GM18858 (cell line): ENCODE measurements at regions not wholly inside any gene's neighbourhood (a gene's known extent, or its start where the extent isn't known, plus 50 kb on each side); places are given as distances from the start of the nearest gene placed in this dataset.
"Not testable (repeated sequence)": the region's sequence is repeated elsewhere in the genome, so short reads cannot be mapped to it uniquely, and the experiment has no call there.

ENCODE experiments used
- ATAC-seq: cut with Tn5 transposase; IDR thresholded peaks from one replicate; pipeline ENCODE4 v1.9.1; 2021; ENCODE audit not compliant: unreplicated experiment

GRCh38 chr6:133046576-133046975 lies 194.6 kb upstream of the EYA4 start:
- no peak for ATAC-seq

- ATAC-seq = no peak
Measured at GRCh38 chr6:133047065-133047665, 194.0 kb upstream of the EYA4 start.

DNA sequence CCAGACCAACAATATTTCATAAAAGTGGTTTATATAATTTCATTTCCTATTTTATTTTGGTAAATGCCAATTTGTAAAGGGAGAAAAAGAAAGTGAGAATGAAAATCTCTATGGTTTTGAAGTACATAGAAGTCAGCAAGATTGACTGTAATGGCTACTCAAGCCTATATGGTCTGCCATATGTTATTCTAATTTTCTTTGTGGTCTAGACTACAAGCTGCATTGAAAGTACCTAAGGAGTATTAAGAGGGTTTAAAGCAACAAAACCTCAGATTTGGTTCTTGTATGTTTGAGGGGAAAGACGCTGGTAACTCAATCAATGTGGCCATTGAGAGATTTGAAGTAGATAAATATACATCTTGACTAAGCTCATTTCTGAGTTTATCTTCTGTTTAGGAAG lies 193.5 kb upstream of the EYA4 start:
- ATAC-seq = no peak

DNA sequence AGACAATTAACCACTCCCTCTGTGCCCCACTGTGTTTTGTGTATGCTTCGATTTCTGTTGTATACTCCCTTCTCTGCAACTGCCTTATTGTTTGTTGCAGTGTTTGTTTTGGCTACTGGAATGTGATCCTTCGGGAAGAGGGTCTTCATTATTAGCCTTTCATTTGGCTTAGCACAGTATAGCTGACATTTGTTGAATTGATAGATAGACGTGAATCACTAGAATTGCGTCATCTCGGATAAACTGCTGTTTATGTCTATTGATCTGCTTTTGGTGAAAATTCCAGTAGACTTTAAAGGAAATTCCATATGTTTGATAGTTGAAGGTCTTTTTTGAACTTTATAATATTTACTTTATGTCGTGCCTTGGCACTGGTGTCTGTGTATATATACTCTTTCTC lies 189.9 kb upstream of the EYA4 start:
- no peak for ATAC-seq

DNA sequence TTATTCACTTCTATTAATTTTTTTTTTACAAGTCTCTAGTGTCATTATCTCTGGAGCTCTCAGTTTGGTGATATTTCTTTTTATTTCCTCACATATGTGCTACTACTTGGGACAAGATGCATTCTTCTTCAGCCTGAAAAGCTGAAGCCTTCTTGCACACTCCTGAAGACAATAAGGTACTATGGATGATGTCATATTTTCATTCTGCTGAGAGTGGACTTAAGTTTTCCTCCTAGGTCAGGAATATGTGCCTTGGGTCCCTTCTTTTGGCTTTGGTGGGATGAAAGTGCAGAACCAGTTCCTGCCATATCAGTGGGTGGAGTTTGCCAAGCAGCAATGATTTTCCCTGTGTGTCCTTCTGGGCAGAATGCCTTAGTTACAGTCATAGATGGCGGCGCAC lies 188.7 kb upstream of the EYA4 start:
- no peak for ATAC-seq

- no peak for ATAC-seq
Measured at GRCh38 chr6:133055441-133055966, 185.7 kb upstream of the EYA4 start.

DNA sequence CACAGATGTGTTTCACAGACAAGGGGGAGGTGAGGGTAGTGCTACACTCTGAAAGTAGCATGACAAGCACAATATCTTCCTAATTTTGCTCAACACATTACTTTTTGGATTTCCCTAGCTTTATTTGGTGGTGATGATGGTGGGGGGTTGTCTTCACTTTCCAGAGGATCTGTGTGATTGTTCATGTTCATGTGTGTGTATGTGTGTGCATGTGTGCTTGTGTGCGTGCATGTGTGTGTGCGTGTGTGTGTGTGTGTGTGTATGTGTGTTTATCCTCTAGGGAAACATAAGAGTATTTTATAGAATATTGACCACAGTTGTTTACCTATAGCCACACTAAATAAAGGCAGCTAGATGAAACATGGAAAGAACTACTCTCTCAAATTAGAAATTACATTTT lies 183.8 kb upstream of the EYA4 start:
- no peak for ATAC-seq

- ATAC-seq = no peak
Measured at GRCh38 chr6:133062077-133062476, 179.1 kb upstream of the EYA4 start.

DNA sequence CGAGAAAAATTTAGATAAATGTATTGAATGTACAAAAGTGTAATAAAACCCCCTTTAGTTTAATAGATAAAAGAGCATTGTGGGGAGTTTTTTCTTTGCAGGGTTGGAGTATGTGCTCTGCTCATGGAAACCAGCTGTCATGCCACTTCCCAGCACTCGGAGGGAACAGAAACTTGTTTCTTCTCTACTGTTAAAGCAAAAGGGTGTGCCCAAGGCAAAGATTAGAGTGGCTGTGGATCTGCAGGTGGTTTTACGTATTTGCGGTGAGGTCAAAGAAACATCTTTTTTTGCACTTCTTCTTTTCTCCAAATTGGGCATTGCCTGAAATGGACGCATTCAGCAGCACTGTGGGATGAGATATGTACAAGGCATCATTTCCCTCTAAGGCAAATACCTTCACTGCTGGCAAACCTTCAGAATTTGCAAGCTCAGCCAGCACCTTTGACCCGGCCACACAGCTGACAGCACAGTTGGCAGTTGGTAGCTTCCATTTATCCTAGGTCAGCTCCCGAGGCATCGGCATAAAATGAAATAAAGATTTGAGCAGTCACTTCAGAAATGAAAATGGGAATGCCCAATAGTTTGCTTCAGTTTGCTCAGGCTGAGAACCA lies 178.4 kb upstream of the EYA4 start:
- no peak for ATAC-seq

GRCh38 chr6:133067960-133068359 lies 173.2 kb upstream of the EYA4 start:
- no peak for ATAC-seq

- no peak for ATAC-seq
Measured at GRCh38 chr6:133070410-133071043, 170.6 kb upstream of the EYA4 start.

DNA sequence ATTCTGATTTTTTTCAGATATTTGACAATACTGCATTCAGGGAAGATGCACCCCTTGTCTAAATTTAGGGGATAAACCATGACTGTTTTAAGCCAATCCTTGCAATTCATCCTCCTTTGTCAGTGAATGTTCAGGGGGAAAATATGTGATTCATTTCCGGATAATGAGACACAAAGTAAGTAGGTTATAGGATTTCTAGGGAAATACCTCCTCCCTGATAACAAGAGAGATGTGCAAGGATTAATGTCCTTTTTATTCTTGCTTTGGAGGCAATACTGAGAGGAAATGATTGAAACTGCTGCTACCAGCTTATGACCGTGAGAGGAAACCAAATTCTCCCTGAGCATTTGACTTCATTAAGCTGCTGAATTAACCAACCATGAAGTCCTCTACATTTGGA lies 161.3 kb upstream of the EYA4 start:
- ATAC-seq = no peak

GRCh38 chr6:133083248-133083967 lies 157.7 kb upstream of the EYA4 start:
- no peak for ATAC-seq

DNA sequence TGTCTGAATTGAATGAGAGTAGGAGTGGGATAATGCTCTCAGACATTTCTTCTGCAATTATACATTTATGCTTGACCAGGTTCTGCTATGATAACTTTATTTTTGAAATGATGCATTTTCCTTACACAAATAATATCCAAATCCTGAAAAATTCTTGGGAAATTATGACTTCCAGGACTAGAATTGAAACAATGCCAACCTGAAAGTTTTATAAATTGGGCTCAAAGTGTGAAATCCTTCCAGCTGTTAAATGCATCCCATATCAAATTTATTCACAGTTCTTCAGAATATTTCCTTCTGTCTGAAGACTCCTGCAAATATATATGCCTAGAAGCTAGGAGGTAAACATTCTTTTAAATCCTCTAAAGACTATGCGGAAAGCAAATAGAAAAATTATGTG lies 155.7 kb upstream of the EYA4 start:
- ATAC-seq = no peak

GRCh38 chr6:133085896-133086295 lies 155.3 kb upstream of the EYA4 start:
- ATAC-seq = no peak

GRCh38 chr6:133088931-133089695 lies 152.0 kb upstream of the EYA4 start:
- ATAC-seq = no peak

GRCh38 chr6:133092199-133092598 lies 149.0 kb upstream of the EYA4 start:
- ATAC-seq = no peak

DNA sequence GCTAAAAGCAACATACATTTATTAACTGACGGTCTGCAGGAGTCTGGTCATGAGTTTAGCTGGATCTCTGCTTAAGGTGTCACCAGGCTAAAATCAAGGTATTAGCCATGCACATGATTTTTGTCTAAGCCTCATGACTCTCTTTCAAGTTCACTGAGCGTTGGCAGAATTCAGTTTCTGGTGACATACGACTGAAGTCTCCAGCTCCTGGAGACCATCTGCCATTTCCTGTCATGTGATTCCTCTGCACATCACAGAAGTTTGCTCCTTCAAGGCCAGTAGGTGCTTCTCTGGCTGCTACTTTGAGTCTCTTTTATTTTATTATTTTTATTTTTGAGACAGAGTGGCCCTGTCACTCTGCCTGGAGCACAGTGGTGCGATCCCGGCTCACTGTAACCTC lies 148.4 kb upstream of the EYA4 start:
- ATAC-seq = no peak

- ATAC-seq = not testable (repeated sequence)
Measured at GRCh38 chr6:133093211-133093610, 147.9 kb upstream of the EYA4 start.

DNA sequence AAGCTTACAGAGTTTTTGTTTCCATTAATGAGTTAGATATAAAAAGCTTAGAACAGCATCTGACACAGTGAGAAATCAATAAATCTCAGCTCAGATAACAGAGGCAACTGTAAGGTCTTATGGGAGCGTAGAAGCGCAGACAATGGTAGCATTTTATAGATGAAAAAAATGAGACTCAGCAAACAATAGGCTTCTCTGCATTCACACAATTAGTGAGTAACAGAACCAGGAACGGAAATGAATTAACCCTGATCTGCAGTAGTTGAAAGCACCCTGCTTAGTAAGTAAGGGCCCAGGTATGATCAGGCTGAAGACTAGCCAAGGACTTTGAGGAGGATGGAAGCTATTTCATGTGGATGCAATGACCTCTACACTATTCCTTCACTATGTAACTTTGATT lies 147.2 kb upstream of the EYA4 start:
- no peak for ATAC-seq

GRCh38 chr6:133097208-133097607 lies 143.9 kb upstream of the EYA4 start:
- ATAC-seq = no peak
